MM.1S (cell line): ENCODE measurements at regions not wholly inside any gene's neighbourhood (a gene's known extent, or its start where the extent isn't known, plus 50 kb on each side); places are given as distances from the start of the nearest gene placed in this dataset.

Experiments used
- CTCF ChIP-seq: fragments of 300-600 bp; sonication (generic); IDR thresholded peaks from 2 replicates; pipeline ENCODE4 v1.5.1; 2016; ENCODE audit warnings: antibody characterized with exemption, low read length, mixed read lengths
- EZH2 ChIP-seq: fragments of 300-600 bp; sonication (generic); optimal IDR thresholded peaks from 2 replicates; pipeline ENCODE3; 2017; ENCODE audit warnings: low read depth, mild to moderate bottlenecking, antibody characterized with exemption, low read length, mixed read lengths
- EZH2phosphoT487 ChIP-seq: fragments of 300-600 bp; sonication (generic); IDR thresholded peaks from 2 replicates; pipeline ENCODE4 v1.6.1; 2018; ENCODE audit warnings: antibody characterized with exemption, low read length

GRCh38 chr1:38745476-38746401, 113.8 kb downstream of the RRAGC start:
- TF ChIP-seq CTCF (no peak), EZH2phosphoT487 (no peak), EZH2 (no peak)
